H1 (cell line): ENCODE measurements at regions not wholly inside any gene's neighbourhood (a gene's known extent, or its start where the extent isn't known, plus 50 kb on each side); places are given as distances from the start of the nearest gene placed in this dataset.

Source experiments
- CTCF ChIA-PET: fragments of 300-600 bp; sonication (Branson Sonifier 250); formaldehyde crosslinking; loops from one replicate; lab custom pipeline; 2021; ENCODE audit not compliant: partially characterized antibody; lab: Charles Lee
- POLR2A ChIA-PET: fragments of 300-600 bp; sonication (Branson Sonifier 250); formaldehyde crosslinking; loops from one replicate; lab custom pipeline; 2021; ENCODE audit warnings: inconsistent platforms; ENCODE audit not compliant: partially characterized antibody; lab: Charles Lee
- DNase-seq, 2 experiments: peaks; one replicate each; pipeline versions ENCODE4 v3.0.0 to v3.0.0-alpha.2; 2010 to 2022; ENCODE audit warnings: low spot score in 2 of 2, low read depth in 1 of 2, mixed read lengths in 1 of 2
- FAIRE-seq: peaks from 2 replicates; lab custom pipeline; 2011; peaks lifted over from hg19 to GRCh38; lab: Jason Lieb, UNC
- H2AFZ ChIP-seq: 2 replicates; pipeline ENCODE4 v1.8.1; 2012; ENCODE audit warnings: low read length, inconsistent platforms
- H2AK5ac ChIP-seq: 2 replicates; pipeline ENCODE4 v1.6.1; 2013; ENCODE audit warnings: low read depth, low read length
- H2BK120ac ChIP-seq: replicated peaks from 2 replicates; pipeline ENCODE3; 2013; ENCODE audit warnings: low read depth, low read length, inconsistent platforms
- H2BK12ac ChIP-seq: 2 replicates; pipeline ENCODE4 v1.6.1; 2013; ENCODE audit warnings: low read depth, low read length
- H2BK15ac ChIP-seq: 2 replicates; pipeline ENCODE4 v1.6.1; 2013; ENCODE audit warnings: low read length
- H2BK20ac ChIP-seq: 2 replicates; pipeline ENCODE4 v1.6.1; 2013; ENCODE audit warnings: low read length
- H2BK5ac ChIP-seq: 2 replicates; pipeline ENCODE4 v1.6.1; 2013; ENCODE audit warnings: low read depth, low read length
- H3K14ac ChIP-seq: 2 replicates; pipeline ENCODE4 v1.6.1; 2013; ENCODE audit warnings: inconsistent platforms; ENCODE audit not compliant: insufficient read length
- H3K18ac ChIP-seq: 2 replicates; pipeline ENCODE4 v1.6.1; 2013; ENCODE audit warnings: low read length; ENCODE audit errors: extremely low read depth
- H3K23ac ChIP-seq: 2 replicates; pipeline ENCODE4 v1.6.1; 2013; ENCODE audit warnings: inconsistent platforms; ENCODE audit not compliant: insufficient read length
- H3K23me2 ChIP-seq: 2 replicates; pipeline ENCODE4 v1.6.1; 2013; ENCODE audit warnings: low read depth, low read length
- H3K27ac ChIP-seq: 2 replicates; pipeline ENCODE4 v1.6.1; 2011; ENCODE audit warnings: low read depth, low read length, inconsistent platforms
- H3K27me3 ChIP-seq, 4 experiments: replicated peaks in 1 of 4; 1 replicate in 1 of 4; 2 replicates in 3 of 4; pipeline versions ENCODE4 v1.6.1 to v1.8.1; 2011 to 2013; ENCODE audit warnings: low read length in 3 of 4, mild to moderate bottlenecking in 3 of 4, inconsistent platforms in 2 of 4, mixed read lengths in 2 of 4, moderate library complexity in 1 of 4; ENCODE audit not compliant: control insufficient read depth in 3 of 4, insufficient read depth in 3 of 4; ENCODE audit errors: extremely low read depth in 1 of 4
- H3K36me3 ChIP-seq, 4 experiments: 2 replicates each; pipeline versions ENCODE4 v1.6.1 to v1.8.1; 2011 to 2013; ENCODE audit warnings: mild to moderate bottlenecking in 4 of 4, low read length in 3 of 4, moderate library complexity in 2 of 4, control low read depth in 1 of 4, inconsistent platforms in 1 of 4; ENCODE audit not compliant: insufficient read depth in 4 of 4, control insufficient read depth in 2 of 4
- H3K4ac ChIP-seq: replicated peaks from 2 replicates; pipeline ENCODE3; 2013; ENCODE audit warnings: low read length, low read depth, mixed read lengths, inconsistent platforms; ENCODE audit not compliant: insufficient read length
- H3K4me1 ChIP-seq, 4 experiments: replicated peaks in 1 of 4; 1 replicate in 1 of 4; 2 replicates in 3 of 4; pipeline versions ENCODE4 v1.6.1 to v1.8.1; 2011 to 2013; ENCODE audit warnings: low read length in 3 of 4, inconsistent platforms in 2 of 4, mixed read lengths in 1 of 4; ENCODE audit not compliant: insufficient read depth in 4 of 4, control insufficient read depth in 3 of 4
- H3K4me2 ChIP-seq, 2 experiments: 2 replicates each; pipeline versions ENCODE4 v1.6.1 to v1.8.1; 2011 to 2013; ENCODE audit warnings: low read depth in 2 of 2, low read length in 2 of 2, control low read depth in 1 of 2, inconsistent platforms in 1 of 2, mild to moderate bottlenecking in 1 of 2; ENCODE audit not compliant: insufficient read depth in 1 of 2
- H3K4me3 ChIP-seq, 4 experiments: fragments of 200-600, 300-600 bp in 1 of 4; sonication (generic), shearing (Covaris generic), sonication (Bioruptor Twin) in 1 of 4; 2 replicates each; pipeline versions ENCODE4 v1.5.1 to v1.8.1; 2011 to 2016; ENCODE audit warnings: low read length in 4 of 4, low read depth in 3 of 4, control low read depth in 2 of 4, inconsistent platforms in 2 of 4, mild to moderate bottlenecking in 2 of 4, mixed read lengths in 1 of 4, moderate library complexity in 1 of 4; ENCODE audit not compliant: insufficient read depth in 2 of 4; ENCODE audit errors: extremely low read depth in 1 of 4
- H3K56ac ChIP-seq: replicated peaks from 2 replicates; pipeline ENCODE3; 2013; ENCODE audit warnings: low read depth, mild to moderate bottlenecking, mixed read lengths, low read length, inconsistent platforms; ENCODE audit not compliant: insufficient read length
- H3K79me1 ChIP-seq: 2 replicates; pipeline ENCODE4 v1.6.1; 2013; ENCODE audit warnings: low read depth, low read length, control low read depth
- H3K79me2 ChIP-seq, 2 experiments: 2 replicates each; pipeline versions ENCODE4 v1.6.1 to v1.8.1; 2012 to 2013; ENCODE audit warnings: low read length in 2 of 2, mild to moderate bottlenecking in 2 of 2, inconsistent platforms in 1 of 2; ENCODE audit not compliant: insufficient read depth in 2 of 2, control insufficient read depth in 1 of 2
- H3K9ac ChIP-seq, 4 experiments: replicated peaks in 1 of 4; 1 replicate in 1 of 4; 2 replicates in 3 of 4; pipeline versions ENCODE4 v1.6.1 to v1.8.1; 2011 to 2013; ENCODE audit warnings: low read depth in 3 of 4, low read length in 3 of 4, control low read depth in 2 of 4, mild to moderate bottlenecking in 2 of 4, moderate library complexity in 2 of 4, inconsistent platforms in 1 of 4; ENCODE audit errors: extremely low read depth in 1 of 4
- H3K9me3 ChIP-seq, 2 experiments: 2 replicates each; pipeline versions ENCODE4 v1.6.1 to v1.8.1; 2012 to 2013; ENCODE audit warnings: mild to moderate bottlenecking in 2 of 2, moderate library complexity in 2 of 2, control low read depth in 1 of 2, inconsistent platforms in 1 of 2, low read depth in 1 of 2, low read length in 1 of 2, mixed read lengths in 1 of 2; ENCODE audit not compliant: insufficient read depth in 2 of 2
- H4K20me1 ChIP-seq, 2 experiments: replicated peaks in 1 of 2; 2 replicates each; pipeline versions ENCODE3 to v1.8.1; 2011 to 2013; ENCODE audit warnings: inconsistent platforms in 2 of 2, low read length in 2 of 2, mild to moderate bottlenecking in 1 of 2; ENCODE audit not compliant: insufficient read depth in 2 of 2, control insufficient read depth in 1 of 2
- H4K5ac ChIP-seq: 2 replicates; pipeline ENCODE4 v1.6.1; 2013; ENCODE audit warnings: low read length, low read depth, mixed read lengths, inconsistent platforms; ENCODE audit not compliant: insufficient read length
- H4K8ac ChIP-seq: 2 replicates; pipeline ENCODE4 v1.8.0; 2013; ENCODE audit warnings: mild to moderate bottlenecking, moderate library complexity, low read length, inconsistent platforms; ENCODE audit not compliant: insufficient read depth; ENCODE audit errors: extremely low read depth
- H4K91ac ChIP-seq: replicated peaks from 2 replicates; pipeline ENCODE3; 2013; ENCODE audit warnings: low read length, mixed read lengths, inconsistent platforms; ENCODE audit not compliant: insufficient read length
- HDAC2 ChIP-seq, 2 experiments: fragments of 300-600 bp in 1 of 2; sonication (generic) in 1 of 2; IDR thresholded peaks; 2 replicates each; pipeline ENCODE4 v1.6.1; 2011 to 2012; ENCODE audit warnings: low read depth in 2 of 2, low read length in 2 of 2, mild to moderate bottlenecking in 2 of 2, moderate library complexity in 2 of 2, borderline replicate concordance in 1 of 2, inconsistent platforms in 1 of 2
- KDM5A ChIP-seq: fragments of 200-600 bp; IDR thresholded peaks from 2 replicates; pipeline ENCODE4 v1.7.1; 2012; ENCODE audit warnings: mild to moderate bottlenecking, low read length, inconsistent platforms, mixed read lengths
- RFX5 ChIP-seq: IDR thresholded peaks from 2 replicates; pipeline ENCODE4 v1.6.1; 2011; ENCODE audit warnings: low read depth, low read length, improper control_type of control experiment, borderline replicate concordance
- RNF2 ChIP-seq: fragments of 200-900, 300-1000 bp; sonication (generic); IDR thresholded peaks from 2 replicates; pipeline ENCODE4 v1.7.1; 2016; ENCODE audit warnings: borderline replicate concordance, low read depth, mild to moderate bottlenecking, antibody characterized with exemption, low read length; ENCODE audit not compliant: poor library complexity, severe bottlenecking; ENCODE audit errors: missing control alignments
- WGBS, 2 experiments: shearing (Covaris generic) in 1 of 2; methylation state at CpG; one replicate each; pipeline versions ENCODE4 v1.1.6 to v1.1.7; 2013 to 2015; ENCODE audit warnings: low lambda C conversion rate in 2 of 2, mixed read lengths in 2 of 2, inconsistent platforms in 1 of 2, low coverage in 1 of 2, missing lambda C conversion rate in 1 of 2; ENCODE audit not compliant: insufficient replicate concordance in 2 of 2, insufficient coverage in 1 of 2, insufficient read length in 1 of 2; ENCODE audit errors: extremely low coverage in 1 of 2, missing lambda C conversion rate in 1 of 2; 5-methylcytosine and 5-hydroxymethylcytosine counted together
- TF ChIP-seq, protein P1 (sequence below): IDR thresholded peaks from 2 replicates; pipeline ENCODE4 v1.6.1; 2012; ENCODE audit warnings: inconsistent platforms
- TF ChIP-seq, protein P2 (sequence below): IDR thresholded peaks from 2 replicates; pipeline ENCODE4 v1.6.1; 2012; ENCODE audit warnings: inconsistent platforms

DNA sequence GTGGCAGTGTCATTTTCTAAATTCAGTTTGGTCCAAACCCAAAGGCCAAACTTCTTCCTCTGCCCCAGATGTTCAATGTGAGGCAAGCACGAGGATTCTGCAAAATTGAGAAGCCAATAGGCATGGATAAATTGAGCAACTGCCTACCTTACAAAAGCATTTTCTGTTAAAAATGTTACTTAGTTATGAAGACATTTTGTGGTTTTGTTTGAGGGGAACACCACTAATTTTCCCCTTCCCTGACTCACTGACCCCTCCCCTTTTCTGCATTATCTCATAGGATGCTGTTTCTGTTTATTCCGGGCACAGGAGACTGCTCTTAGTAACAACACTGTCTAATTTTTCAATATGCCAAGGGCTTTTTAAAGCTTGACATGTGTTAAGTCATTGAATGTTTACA is 462.8 kb downstream of the INSC start:
- Histone ChIP-seq H2BK5ac (no peak overlapping the region), H2AK5ac (no peak overlapping the region), H3K4me3 (no peak overlapping the region), H4K8ac (no peak overlapping the region), H4K5ac (no peak overlapping the region), H3K9me3 (no peaks in the 10 kb centered on the region), H2AFZ (no peak overlapping the region), H3K9ac (no peak overlapping the region), H2BK15ac (no peak overlapping the region), H3K4ac (no peak overlapping the region), H2BK12ac (no peak overlapping the region), H3K23me2 (no peaks in the 10 kb centered on the region), H3K79me2 (no peaks in the 10 kb centered on the region), H3K27me3 (no peaks in the 10 kb centered on the region), H3K27ac (no peak overlapping the region), H3K79me1 (no peaks in the 10 kb centered on the region; the same call in 1 of the 2 replicates), H3K4me2 (no peak overlapping the region), H3K18ac (no peak overlapping the region), H4K91ac (no peak overlapping the region), H3K56ac (no peak overlapping the region), H3K23ac (no peak overlapping the region), H3K36me3 (no peaks in the 10 kb centered on the region), H3K14ac (no peak overlapping the region), H4K20me1 (no peaks in the 10 kb centered on the region), H2BK120ac (no peak overlapping the region), H2BK20ac (no peak overlapping the region), H3K4me1 (no peaks in the 10 kb centered on the region)
- POLR2A ChIA-PET = no interaction called here
- DNase-seq (no peak), FAIRE-seq (no peak)
- 96% methylated on average over 2 of the region's 2 CpGs; no CpG with 5 or more reads in 1 of the 2 experiments for WGBS, 2 experiments
- CTCF ChIA-PET = interaction anchor here (0.7 kb wide), 1 partner anchor 1743 kb away, joined by 3 read pairs; no protein-coding TSS in a partner anchor
- TF ChIP-seq KDM5A (no peak), RFX5 (no peak), RNF2 (no peak), HDAC2 (IDR thresholded peaks at IDR 0.05; ENCODE audit: borderline replicate concordance in 1 of 2, low read depth in 2 of 2, low read length in 2 of 2) (no peak)
- TF ChIP-seq, protein P1, sequence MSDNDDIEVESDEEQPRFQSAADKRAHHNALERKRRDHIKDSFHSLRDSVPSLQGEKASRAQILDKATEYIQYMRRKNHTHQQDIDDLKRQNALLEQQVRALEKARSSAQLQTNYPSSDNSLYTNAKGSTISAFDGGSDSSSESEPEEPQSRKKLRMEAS = no peak
- TF ChIP-seq, protein P2, sequence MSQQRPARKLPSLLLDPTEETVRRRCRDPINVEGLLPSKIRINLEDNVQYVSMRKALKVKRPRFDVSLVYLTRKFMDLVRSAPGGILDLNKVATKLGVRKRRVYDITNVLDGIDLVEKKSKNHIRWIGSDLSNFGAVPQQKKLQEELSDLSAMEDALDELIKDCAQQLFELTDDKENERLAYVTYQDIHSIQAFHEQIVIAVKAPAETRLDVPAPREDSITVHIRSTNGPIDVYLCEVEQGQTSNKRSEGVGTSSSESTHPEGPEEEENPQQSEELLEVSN = no peak
